Heart left ventricle (tissue), 16 donors: ENCODE measurements at regions not wholly inside any gene's neighbourhood (a gene's known extent, or its start where the extent isn't known, plus 50 kb on each side); places are given as distances from the start of the nearest gene placed in this dataset.

Source experiments
- ATAC-seq, 4 donors: fragments of 200-7000 bp; cut with Tn5 transposase; one replicate each; pipeline ENCODE4 v1.9.1; 2020 to 2022; ENCODE audit warnings: moderate library complexity in 4 of 4, mild to moderate bottlenecking in 3 of 4, moderate number of reproducible peaks in 1 of 4
- DNase-seq, 5 donors: peaks; one replicate each; pipeline ENCODE4 v3.0.0-alpha.2; 2020
- H3K27ac ChIP-seq, 12 donors: fragments of 200-600 bp; sonication (generic) in 4 of 12; one replicate each; pipeline versions ENCODE4 v1.5.0 to v1.8.0; 2016 to 2022; ENCODE audit warnings: mild to moderate bottlenecking in 2 of 12
- H3K27me3 ChIP-seq, 9 donors: fragments of 200-600 bp; sonication (generic) in 2 of 9; one replicate each; pipeline versions ENCODE4 v1.5.1 to v1.8.0; 2016 to 2022; ENCODE audit warnings: mild to moderate bottlenecking in 3 of 9
- H3K36me3 ChIP-seq, 9 donors: fragments of 200-600 bp; sonication (generic) in 2 of 9; one replicate each; pipeline versions ENCODE4 v1.5.0 to v1.8.0; 2018 to 2022; ENCODE audit warnings: mild to moderate bottlenecking in 2 of 9
- H3K4me1 ChIP-seq, 12 donors: fragments of 200-600 bp; sonication (generic) in 4 of 12; one replicate each; pipeline versions ENCODE4 v1.5.0 to v1.8.0; 2016 to 2022; ENCODE audit warnings: mild to moderate bottlenecking in 3 of 12
- H3K4me3 ChIP-seq, 12 donors: fragments of 200-600 bp; sonication (generic) in 4 of 12; one replicate each; pipeline versions ENCODE4 v1.5.0 to v1.8.0; 2017 to 2022; ENCODE audit warnings: mild to moderate bottlenecking in 9 of 12, moderate library complexity in 4 of 12
- H3K9me3 ChIP-seq, 12 donors: fragments of 200-600 bp; sonication (generic) in 4 of 12; one replicate each; pipeline versions ENCODE4 v1.5.0 to v1.8.0; 2016 to 2022; ENCODE audit warnings: mild to moderate bottlenecking in 1 of 12
- CTCF ChIP-seq, 12 donors: fragments of 200-600 bp; sonication (generic) in 4 of 12; IDR thresholded peaks; one replicate each; pipeline versions ENCODE4 v1.5.0 to v1.8.0; 2018 to 2022; ENCODE audit warnings: antibody characterized with exemption in 12 of 12, mild to moderate bottlenecking in 5 of 12
- POLR2A ChIP-seq, 2 donors: fragments of 450-650 bp; IDR thresholded peaks; one replicate each; pipeline ENCODE4 v1.6.1; 2017; ENCODE audit warnings: antibody characterized with exemption in 2 of 2, mild to moderate bottlenecking in 2 of 2, moderate library complexity in 2 of 2
- WGBS, 4 donors: extraction: QIAGEN DNeasy Blood & Tissue Kit in 2 of 4; methylation state at CpG; one replicate each; pipeline versions ENCODE4 v1.1.5 to v1.1.7; 2013 to 2018; 5-methylcytosine and 5-hydroxymethylcytosine counted together
- intact Hi-C, 10 donors: fragments of 100-400 bp; cut with DNase I; formaldehyde crosslinking; loops; one replicate each; pipeline versions ENCODE4 v1.11.1 to v1.14.2; 2022
- donor health status: ischemic (EF 13 %, LVEDD 7.1; RV severe dilation, severe dysfunction).
- donor health status: healthy with polysubstance abuse.
- donor health status: DM: no; HTN: yes; CAD: no.
- donor health status: DM: no; HTN: no; CAD: no.
- donor health status: ischemic (EF 25% LVEDD 6.9; RV normal size, moderate dysfunction).
- donor health status: ischemic (EF 25% LVEDD 5.7; RV mildly dilated, moderate dysfunction).
- donor health status: healthy.
- donor health status: DM: yes; HTN: yes; CAD: no.
- donor health status: ischemic (EF 35%, LVEDD 5.7; RV mildly dilated, moderate dysfunction).
- donor health status: nonischemic (EF 11% LVEDD 7.7; RV severe dilation, severe dysfunction).
- donor health status: DM: yes; HTN: yes; CAD: no.
- donor health status: PGD.
- donor health status: ischemic (EF 29% LVEDD 5.4; RV normal size, mild dysfunction).
- donor health status: nonischemic (EF 23%, LVEDD 6.1; RV moderate dilation, normal function).

- H3K36me3 ChIP-seq = no peaks in the 10 kb centered on the region
- no peak for ATAC-seq
- WGBS, 4 donors = 83 to 89% (median 86%) methylated on average over 3 of the region's 3 CpGs
- no peaks in the 10 kb centered on the region for H3K27me3 ChIP-seq
- intact Hi-C loops = no loop called here
- H3K4me3 ChIP-seq = no peak overlapping the region
- H3K27ac ChIP-seq = no peak overlapping the region
- H3K9me3 ChIP-seq = no peaks in the 10 kb centered on the region
- no peak for TF ChIP-seq CTCF (IDR thresholded peaks at IDR 0.05)
- no peak for TF ChIP-seq POLR2A (IDR thresholded peaks at IDR 0.05)
- no peak for DNase-seq
- H3K4me1 ChIP-seq = no peaks in the 10 kb centered on the region
Observed at GRCh38 chr2:57199663-57200062, 846.9 kb upstream of the VRK2 start.

- no peaks in the 10 kb centered on the region for H3K27me3 ChIP-seq
- H3K36me3 ChIP-seq = no peaks in the 10 kb centered on the region
- intact Hi-C loops = no loop called here
- H3K4me1 ChIP-seq = no peaks in the 10 kb centered on the region
- no peak overlapping the region for H3K27ac ChIP-seq
- WGBS, 4 donors = 32 to 65% (median 42%) methylated on average over 3 of the region's 3 CpGs
- no peak overlapping the region for H3K4me3 ChIP-seq
- no peak for TF ChIP-seq CTCF (IDR thresholded peaks at IDR 0.05)
- no peak for TF ChIP-seq POLR2A (IDR thresholded peaks at IDR 0.05)
- no peaks in the 10 kb centered on the region for H3K9me3 ChIP-seq
- ATAC-seq = no peak
- no peak for DNase-seq
Observed at GRCh38 chr2:57204364-57204763, 842.2 kb upstream of the VRK2 start.

- no peak overlapping the region for H3K4me3 ChIP-seq
- 65 to 80% (median 75%) methylated on average over 2 of the region's 2 CpGs for WGBS, 4 donors
- no peak for TF ChIP-seq POLR2A (IDR thresholded peaks at IDR 0.05)
- TF ChIP-seq CTCF (IDR thresholded peaks at IDR 0.05) = no peak
- no peaks in the 10 kb centered on the region for H3K4me1 ChIP-seq
- no peak overlapping the region for H3K27ac ChIP-seq
- H3K36me3 ChIP-seq = no peaks in the 10 kb centered on the region
- H3K27me3 ChIP-seq = no peaks in the 10 kb centered on the region
- no peak for DNase-seq
- intact Hi-C loops = no loop called here
- no peak for ATAC-seq
- H3K9me3 ChIP-seq = no peaks in the 10 kb centered on the region
Observed at GRCh38 chr2:57205241-57205640, 841.4 kb upstream of the VRK2 start.

- no peak overlapping the region for H3K27ac ChIP-seq
- no peak for DNase-seq
- TF ChIP-seq POLR2A (IDR thresholded peaks at IDR 0.05) = no peak
- TF ChIP-seq CTCF (IDR thresholded peaks at IDR 0.05) = no peak
- ATAC-seq = no peak
- H3K27me3 ChIP-seq = no peaks in the 10 kb centered on the region
- H3K4me1 ChIP-seq = peaks cover 0 to 9% (median 0%) of the 10 kb centered on the region in 12 donors
- intact Hi-C loops = no loop called here
- H3K36me3 ChIP-seq = no peaks in the 10 kb centered on the region
- WGBS, 4 donors = 69 to 78% (median 73%) methylated on average over 1 of the region's 1 CpG
- no peaks in the 10 kb centered on the region for H3K9me3 ChIP-seq
- no peak overlapping the region for H3K4me3 ChIP-seq
Observed at GRCh38 chr2:57207191-57207590, 839.4 kb upstream of the VRK2 start.
